GM12801 (cell line): ENCODE measurements at regions not wholly inside any gene's neighbourhood (a gene's known extent, or its start where the extent isn't known, plus 50 kb on each side); places are given as distances from the start of the nearest gene placed in this dataset.

Experiments used
- TF ChIP-seq, protein P1 (sequence below): IDR thresholded peaks from one replicate; pipeline ENCODE4 v1.5.1; 2011; ENCODE audit warnings: control low read depth; ENCODE audit not compliant: insufficient read length; ENCODE audit errors: extremely low read depth

- TF ChIP-seq, protein P1, sequence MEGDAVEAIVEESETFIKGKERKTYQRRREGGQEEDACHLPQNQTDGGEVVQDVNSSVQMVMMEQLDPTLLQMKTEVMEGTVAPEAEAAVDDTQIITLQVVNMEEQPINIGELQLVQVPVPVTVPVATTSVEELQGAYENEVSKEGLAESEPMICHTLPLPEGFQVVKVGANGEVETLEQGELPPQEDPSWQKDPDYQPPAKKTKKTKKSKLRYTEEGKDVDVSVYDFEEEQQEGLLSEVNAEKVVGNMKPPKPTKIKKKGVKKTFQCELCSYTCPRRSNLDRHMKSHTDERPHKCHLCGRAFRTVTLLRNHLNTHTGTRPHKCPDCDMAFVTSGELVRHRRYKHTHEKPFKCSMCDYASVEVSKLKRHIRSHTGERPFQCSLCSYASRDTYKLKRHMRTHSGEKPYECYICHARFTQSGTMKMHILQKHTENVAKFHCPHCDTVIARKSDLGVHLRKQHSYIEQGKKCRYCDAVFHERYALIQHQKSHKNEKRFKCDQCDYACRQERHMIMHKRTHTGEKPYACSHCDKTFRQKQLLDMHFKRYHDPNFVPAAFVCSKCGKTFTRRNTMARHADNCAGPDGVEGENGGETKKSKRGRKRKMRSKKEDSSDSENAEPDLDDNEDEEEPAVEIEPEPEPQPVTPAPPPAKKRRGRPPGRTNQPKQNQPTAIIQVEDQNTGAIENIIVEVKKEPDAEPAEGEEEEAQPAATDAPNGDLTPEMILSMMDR: no peak
Observed at GRCh38 chr2:7967707-7968405, 714.0 kb upstream of the ID2 start.

DNA sequence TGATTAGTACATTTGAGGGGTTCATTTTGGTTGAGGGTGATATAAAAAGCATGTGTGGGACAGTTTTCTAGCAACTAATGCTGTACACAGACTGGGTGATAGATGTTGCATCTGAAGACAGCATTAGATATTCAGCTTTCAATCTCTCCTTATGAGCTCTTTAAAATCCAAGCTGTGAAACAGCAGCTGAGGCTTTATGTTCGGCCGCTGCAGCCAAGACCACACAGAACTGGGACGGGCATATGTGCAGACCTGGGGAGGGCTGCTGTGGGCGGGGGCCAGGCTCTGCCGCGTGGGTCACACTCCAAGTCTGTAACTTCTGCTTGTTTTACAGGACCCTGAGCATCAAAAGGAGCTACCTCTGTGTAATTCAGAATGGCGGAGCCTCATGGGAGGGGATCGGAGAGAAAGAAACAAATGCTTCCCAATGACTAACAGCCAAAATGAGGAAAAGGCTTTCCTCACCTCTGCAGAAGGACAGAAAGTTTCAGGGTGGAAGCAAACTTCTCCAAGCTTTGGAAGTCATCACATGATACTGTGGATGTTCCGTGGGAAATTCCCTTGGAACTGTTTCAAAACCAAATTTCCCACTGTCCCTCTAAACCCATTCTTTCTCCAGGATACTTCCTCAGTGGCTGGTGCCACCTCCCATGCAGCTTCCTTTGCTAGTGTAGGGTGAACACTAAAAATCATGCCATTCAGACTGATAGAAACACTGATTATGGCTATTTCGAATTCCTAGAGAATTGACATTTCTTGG, 711.9 kb upstream of the ID2 start:
- TF ChIP-seq, protein P1: no peak

- TF ChIP-seq, protein P1: no peak
Observed at GRCh38 chr2:7971248-7971647, 710.6 kb upstream of the ID2 start.

DNA sequence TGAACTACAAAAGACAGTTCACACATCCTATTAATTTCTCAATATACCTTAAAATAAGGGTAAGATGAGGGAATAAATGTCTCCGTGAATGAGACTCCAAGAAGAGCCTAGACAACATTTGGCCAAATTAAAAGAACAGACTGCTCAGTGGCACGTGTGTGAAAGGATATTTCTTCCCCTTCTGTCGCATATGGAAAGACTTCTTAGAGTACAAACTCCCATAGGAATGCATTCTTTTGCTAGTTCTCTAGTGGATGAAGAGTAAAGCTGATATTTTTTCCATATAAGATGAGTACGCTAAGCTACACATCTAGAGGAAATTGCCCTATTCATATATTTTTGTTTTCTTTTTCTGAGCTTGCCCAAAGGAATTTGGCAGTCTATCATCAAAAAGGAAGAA, 710.0 kb upstream of the ID2 start:
- TF ChIP-seq, protein P1: no peak

- TF ChIP-seq, protein P1: no peak
Observed at GRCh38 chr2:7972670-7973069, 709.2 kb upstream of the ID2 start.

DNA sequence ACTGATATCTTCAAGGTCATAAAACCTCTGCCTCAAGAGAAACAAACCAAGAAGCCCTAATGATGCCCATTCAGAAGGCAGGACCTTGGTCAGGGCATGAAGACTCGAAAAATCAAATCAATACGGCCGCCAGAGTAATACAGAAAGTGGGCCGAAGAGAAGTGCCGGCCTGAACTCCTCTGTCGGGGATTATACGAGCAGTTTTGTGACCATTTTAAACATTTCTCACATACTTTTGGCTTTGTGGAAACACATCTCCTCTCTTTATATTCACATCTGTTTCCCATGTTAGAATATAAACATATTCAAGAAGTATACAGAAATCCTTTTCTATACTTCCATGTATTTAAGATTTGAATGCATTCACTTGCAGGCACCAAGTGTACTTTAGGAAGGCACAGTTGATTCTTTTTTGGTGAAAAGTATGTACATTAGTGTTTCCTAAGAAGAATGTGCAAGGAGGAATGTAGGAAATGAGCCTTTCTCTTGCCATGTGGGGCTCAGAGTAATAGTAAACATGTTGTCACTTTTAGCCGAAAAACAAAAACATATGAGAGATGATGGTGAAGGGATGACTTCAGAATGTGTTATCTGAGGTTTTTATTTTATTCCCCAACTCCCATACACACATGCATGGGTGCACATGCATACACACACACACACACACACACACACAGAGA, 707.9 kb upstream of the ID2 start:
- TF ChIP-seq, protein P1: no peak

- TF ChIP-seq, protein P1: no peak
Observed at GRCh38 chr2:7974936-7975335, 706.9 kb upstream of the ID2 start.
